ENCODE measurements at regions not wholly inside any gene's neighbourhood (a gene's known extent, or its start where the extent isn't known, plus 50 kb on each side); places are given as distances from the start of the nearest gene placed in this dataset.
A peak's percentile ranks its signal among the peaks of the same experiment; 100 is the strongest.
"Not testable (repeated sequence)": the region's sequence is repeated elsewhere in the genome, so short reads cannot be mapped to it uniquely, and the experiment has no call there.

GRCh38 chr9:135299239-135299590 is 180.4 kb upstream of the PPP1R26 start:
- no peak for DNase-seq

GRCh38 chr9:135299651-135300345 is 179.8 kb upstream of the PPP1R26 start:
- DNase-seq, result no peak

GRCh38 chr9:135300346-135301141 is 179.0 kb upstream of the PPP1R26 start:
- no peak for DNase-seq

- DNase-seq, result no peak
Observed at GRCh38 chr9:135301271-135302263, 178.0 kb upstream of the PPP1R26 start.

GRCh38 chr9:135302329-135303279 is 177.0 kb upstream of the PPP1R26 start:
- no peak for DNase-seq

GRCh38 chr9:135303280-135303647 is 176.3 kb upstream of the PPP1R26 start:
- DNase-seq, result no peak

GRCh38 chr9:135303865-135304499 is 175.6 kb upstream of the PPP1R26 start:
- no peak for DNase-seq

GRCh38 chr9:135304886-135305285 is 174.7 kb upstream of the PPP1R26 start:
- DNase-seq, result no peak

- no peak for DNase-seq
Observed at GRCh38 chr9:135305546-135306180, 173.9 kb upstream of the PPP1R26 start.

GRCh38 chr9:135306699-135307098 is 172.9 kb upstream of the PPP1R26 start:
- DNase-seq, result no peak

GRCh38 chr9:135307300-135307699 is 172.3 kb upstream of the PPP1R26 start:
- DNase-seq, result no peak

- not testable (repeated sequence) for DNase-seq
Observed at GRCh38 chr9:135307919-135308318, 171.7 kb upstream of the PPP1R26 start.

GRCh38 chr9:135308821-135309762 is 170.5 kb upstream of the PPP1R26 start:
- DNase-seq, result no peak

- DNase-seq, result no peak
Observed at GRCh38 chr9:135309763-135310125, 169.8 kb upstream of the PPP1R26 start.

- no peak for DNase-seq
Observed at GRCh38 chr9:135310134-135310533, 169.4 kb upstream of the PPP1R26 start.

GRCh38 chr9:135315572-135315971 is 164.0 kb upstream of the PPP1R26 start:
- no peak for DNase-seq

GRCh38 chr9:135320331-135320730 is 159.3 kb upstream of the PPP1R26 start:
- no peak for DNase-seq

- DNase-seq, result no peak
Observed at GRCh38 chr9:135320943-135321342, 158.6 kb upstream of the PPP1R26 start.

- peak; percentile 7 for DNase-seq
Observed at GRCh38 chr9:135321580-135321979, 158.0 kb upstream of the PPP1R26 start.

- no peak for DNase-seq
Observed at GRCh38 chr9:135324329-135324728, 155.3 kb upstream of the PPP1R26 start.

Measured in femur (tissue), 1 donor.